Astrocyte of the spinal cord (primary cell): ENCODE measurements at regions not wholly inside any gene's neighbourhood (a gene's known extent, or its start where the extent isn't known, plus 50 kb on each side); places are given as distances from the start of the nearest gene placed in this dataset.

Experiments
- DNase-seq: peaks from one replicate; pipeline ENCODE4 v3.0.0; 2011; ENCODE audit warnings: low read depth, low spot score
- H3K4me3 ChIP-seq: 2 replicates; pipeline ENCODE4 v1.5.1; 2011; ENCODE audit warnings: low read depth, mild to moderate bottlenecking, low read length, moderate library complexity
- CTCF ChIP-seq: IDR thresholded peaks from 2 replicates; pipeline ENCODE4 v1.5.1; 2012; ENCODE audit warnings: low read depth, mild to moderate bottlenecking, low read length, inconsistent platforms
- in situ Hi-C: cut with HindIII; loops from 2 replicates; pipeline ENCODE4 v1.10.0; 2017; ENCODE audit warnings: low sequenced_read_pairs

GRCh38 chrX:155767876-155768769, 113.0 kb upstream of the VAMP7 start:
- in situ Hi-C loops, result no loop called here
- peak; percentile 47 for DNase-seq
- TF ChIP-seq CTCF, result no peak
- H3K4me3 ChIP-seq, result peak overlapping the region; percentile 48

- TF ChIP-seq CTCF, result no peak
- DNase-seq, result peak; percentile 80
- H3K4me3 ChIP-seq, result peak overlapping the region; percentile 48
- in situ Hi-C loops, result no loop called here
These were observed 113.9 kb upstream of the VAMP7 start for GRCh38 chrX:155767051-155767875.

- in situ Hi-C loops, result no loop called here
- peak overlapping the region; percentile 48 for H3K4me3 ChIP-seq
- DNase-seq, result no peak
- TF ChIP-seq CTCF, result no peak
These were observed 114.8 kb upstream of the VAMP7 start for GRCh38 chrX:155766321-155766720.

GRCh38 chrX:155761185-155761584, 120.0 kb upstream of the VAMP7 start:
- TF ChIP-seq CTCF, result no peak
- no peak for DNase-seq
- in situ Hi-C loops, result no loop called here
- H3K4me3 ChIP-seq, result no peak overlapping the region

DNA sequence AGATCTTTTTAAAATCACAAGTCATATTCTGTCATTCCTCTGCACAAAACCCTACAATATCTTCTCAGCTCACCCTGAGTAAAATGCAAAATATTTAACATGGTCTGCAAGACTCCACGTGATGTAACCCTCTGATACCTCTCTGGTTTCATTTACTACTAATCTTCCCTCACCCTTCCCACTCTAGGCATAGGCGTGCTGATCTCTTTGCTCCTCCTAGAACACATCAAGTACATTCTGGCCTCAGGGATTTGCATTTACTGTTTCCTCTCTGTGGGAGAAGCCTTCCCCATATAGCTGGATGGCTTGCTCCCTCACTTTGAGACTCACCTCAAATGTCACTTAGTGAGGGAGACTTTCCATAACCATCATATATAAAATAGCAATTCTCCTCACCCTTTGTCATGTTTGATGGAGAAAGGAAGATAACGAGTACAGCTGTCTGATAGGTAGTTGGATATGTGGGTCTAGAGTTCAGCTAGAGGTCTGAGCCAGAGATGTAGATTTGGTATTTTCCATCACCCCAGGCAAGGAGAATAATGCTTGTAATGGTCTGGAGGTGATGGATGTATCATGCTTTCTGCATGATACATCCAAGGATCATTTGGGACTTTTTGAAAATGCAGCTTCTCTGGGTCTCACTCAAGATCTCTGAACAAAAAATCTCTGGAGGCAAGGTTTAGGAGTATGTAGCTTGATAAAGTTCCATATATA, 123.9 kb upstream of the VAMP7 start:
- H3K4me3 ChIP-seq, result no peak overlapping the region
- DNase-seq, result no peak
- TF ChIP-seq CTCF, result no peak
- in situ Hi-C loops, result no loop called here

GRCh38 chrX:155755706-155756337, 125.3 kb upstream of the VAMP7 start:
- no peak for DNase-seq
- no peak overlapping the region for H3K4me3 ChIP-seq
- in situ Hi-C loops, result no loop called here
- no peak for TF ChIP-seq CTCF
